CD4-positive, alpha-beta T cell treated with Interleukin-17A for 1 hour (primary cell): ENCODE measurements at regions not wholly inside any gene's neighbourhood (a gene's known extent, or its start where the extent isn't known, plus 50 kb on each side); places are given as distances from the start of the nearest gene placed in this dataset.

Experiments
- DNase-seq: peaks from one replicate; pipeline ENCODE4 v3.0.0-alpha.2; 2020

DNA sequence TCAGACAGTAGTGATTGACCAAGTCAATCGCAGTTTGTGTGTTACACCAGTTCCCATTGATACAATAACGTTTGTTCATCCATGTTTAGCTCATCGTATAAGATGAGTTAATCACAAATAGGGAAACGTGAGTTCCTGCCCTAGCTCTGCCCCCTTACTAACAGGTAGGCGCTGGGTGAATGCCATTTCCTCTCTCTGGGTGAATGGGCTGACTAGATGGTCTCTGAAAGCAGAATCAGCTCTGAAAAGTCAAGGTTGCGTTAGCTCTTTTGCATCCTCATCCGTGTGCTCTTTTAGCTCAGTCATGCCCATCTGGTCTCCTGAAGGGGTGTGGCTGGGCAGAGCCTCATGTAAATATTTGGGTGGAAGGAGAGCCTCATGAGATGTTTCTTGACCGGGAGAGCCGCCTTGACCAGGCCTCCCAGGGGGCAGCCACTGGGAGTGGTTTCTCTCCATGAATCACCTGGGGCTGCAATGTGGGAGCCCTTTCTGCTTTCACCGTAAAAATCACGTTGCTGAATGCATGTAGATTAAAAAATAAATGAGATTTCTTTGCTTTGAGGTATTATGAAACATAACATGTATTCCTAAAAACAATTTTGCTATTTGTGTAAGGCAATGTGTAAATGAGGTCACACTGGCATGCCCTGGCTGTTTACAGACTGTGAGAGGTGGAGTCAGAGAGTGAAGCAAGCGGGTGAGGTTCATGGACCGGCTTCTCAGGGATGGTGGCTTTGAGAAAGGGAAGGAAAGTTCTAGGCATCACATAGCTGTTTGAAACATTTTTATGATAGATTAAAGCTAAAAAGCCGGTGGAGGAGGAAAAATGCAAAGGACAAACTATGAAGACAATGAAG lies 108.4 kb upstream of the RASGRP1 start:
- peak; percentile 51 for DNase-seq

DNA sequence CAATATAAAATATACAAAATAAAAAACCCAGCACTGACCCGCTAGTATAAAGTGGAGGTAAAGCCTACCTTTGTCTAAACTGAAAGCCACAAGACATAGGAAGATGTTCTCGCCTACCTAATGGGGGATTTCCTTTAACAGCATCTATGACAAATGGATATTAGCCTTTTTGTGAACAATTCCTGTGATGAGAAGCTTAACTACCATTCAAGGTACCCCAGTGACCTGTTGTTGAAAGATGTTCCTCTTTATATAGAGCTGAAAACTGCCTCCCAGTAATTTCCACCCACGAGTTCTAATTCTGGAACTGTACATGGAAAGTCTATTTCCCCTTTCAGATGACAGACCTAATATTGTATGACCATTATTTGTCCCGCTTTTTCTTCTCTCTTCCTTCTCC lies 109.8 kb upstream of the RASGRP1 start:
- peak; percentile 60 for DNase-seq

DNA sequence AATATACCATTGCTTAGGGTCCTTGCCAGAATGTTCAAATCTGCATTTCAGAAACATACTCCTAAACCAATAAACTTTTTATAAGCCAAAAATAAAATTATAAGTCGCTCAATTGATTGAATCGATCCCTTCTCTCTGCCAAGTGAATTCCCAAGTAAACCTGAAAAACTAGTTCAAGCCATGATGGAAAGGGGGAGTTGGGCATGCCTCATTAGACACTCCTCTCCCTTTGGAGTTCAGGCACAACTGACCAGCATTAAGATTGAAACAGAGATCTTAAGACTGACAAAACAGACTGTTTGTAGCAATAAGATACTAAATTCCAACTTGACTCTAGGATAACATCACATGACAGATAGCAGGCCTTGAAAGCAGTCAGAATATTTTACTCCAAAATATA lies 113.7 kb upstream of the RASGRP1 start:
- DNase-seq: no peak

DNA sequence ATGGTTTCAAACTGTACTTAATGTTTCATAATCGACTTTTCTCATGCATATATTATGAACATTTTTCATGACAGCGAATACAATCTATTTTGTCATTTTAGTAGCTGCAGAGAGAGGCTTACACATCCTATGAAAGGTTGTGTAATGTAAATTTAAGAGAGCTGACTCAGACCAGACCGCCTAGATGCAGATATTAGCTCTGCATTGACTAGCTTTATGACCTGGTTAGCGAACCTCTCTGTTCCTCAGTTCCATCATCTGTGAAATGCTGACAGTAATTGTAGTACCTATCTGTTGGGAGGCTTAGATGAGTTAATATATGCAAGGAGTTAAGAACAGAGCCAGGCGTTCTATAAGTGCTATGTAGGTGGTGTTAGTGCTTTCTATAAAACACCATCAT lies 116.2 kb upstream of the RASGRP1 start:
- no peak for DNase-seq

DNA sequence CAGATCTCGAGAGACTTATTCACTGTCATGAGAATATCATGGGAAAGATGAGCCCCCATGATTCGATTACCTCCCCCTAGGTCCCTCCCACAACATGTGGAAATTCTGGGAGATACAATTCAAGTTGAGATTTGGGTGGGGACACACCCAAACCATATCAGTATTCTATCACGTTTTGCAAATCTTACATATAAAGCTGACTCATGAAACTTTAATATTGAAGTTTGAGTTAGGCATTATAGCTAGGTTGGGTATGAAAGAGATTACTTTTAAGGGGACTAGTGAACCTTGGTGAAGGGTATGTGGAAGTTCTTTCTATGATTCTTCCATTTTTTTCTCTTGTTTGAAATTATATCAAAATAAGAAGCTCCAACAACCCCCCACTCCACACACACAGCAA lies 117.7 kb upstream of the RASGRP1 start:
- DNase-seq: no peak

DNA sequence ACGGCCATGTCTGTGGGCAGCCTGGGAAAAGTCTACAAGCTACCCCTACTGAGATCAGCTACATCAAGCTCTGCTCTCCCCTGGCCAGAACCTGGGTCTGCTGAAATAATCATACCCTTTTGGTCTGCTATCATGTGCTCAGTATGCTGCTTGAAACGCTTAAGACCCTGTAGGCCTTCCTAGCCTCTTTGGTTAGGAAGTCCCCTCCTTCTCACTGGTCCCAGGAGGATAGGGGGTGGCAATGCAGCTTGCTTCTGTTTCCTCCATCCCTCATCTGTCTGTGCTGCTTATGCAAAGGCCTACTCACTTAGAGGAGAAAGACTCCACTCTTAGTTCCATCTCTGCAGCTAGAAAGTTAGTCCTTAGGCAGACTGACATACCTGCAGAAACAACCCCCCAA lies 118.2 kb upstream of the RASGRP1 start:
- DNase-seq: no peak

DNA sequence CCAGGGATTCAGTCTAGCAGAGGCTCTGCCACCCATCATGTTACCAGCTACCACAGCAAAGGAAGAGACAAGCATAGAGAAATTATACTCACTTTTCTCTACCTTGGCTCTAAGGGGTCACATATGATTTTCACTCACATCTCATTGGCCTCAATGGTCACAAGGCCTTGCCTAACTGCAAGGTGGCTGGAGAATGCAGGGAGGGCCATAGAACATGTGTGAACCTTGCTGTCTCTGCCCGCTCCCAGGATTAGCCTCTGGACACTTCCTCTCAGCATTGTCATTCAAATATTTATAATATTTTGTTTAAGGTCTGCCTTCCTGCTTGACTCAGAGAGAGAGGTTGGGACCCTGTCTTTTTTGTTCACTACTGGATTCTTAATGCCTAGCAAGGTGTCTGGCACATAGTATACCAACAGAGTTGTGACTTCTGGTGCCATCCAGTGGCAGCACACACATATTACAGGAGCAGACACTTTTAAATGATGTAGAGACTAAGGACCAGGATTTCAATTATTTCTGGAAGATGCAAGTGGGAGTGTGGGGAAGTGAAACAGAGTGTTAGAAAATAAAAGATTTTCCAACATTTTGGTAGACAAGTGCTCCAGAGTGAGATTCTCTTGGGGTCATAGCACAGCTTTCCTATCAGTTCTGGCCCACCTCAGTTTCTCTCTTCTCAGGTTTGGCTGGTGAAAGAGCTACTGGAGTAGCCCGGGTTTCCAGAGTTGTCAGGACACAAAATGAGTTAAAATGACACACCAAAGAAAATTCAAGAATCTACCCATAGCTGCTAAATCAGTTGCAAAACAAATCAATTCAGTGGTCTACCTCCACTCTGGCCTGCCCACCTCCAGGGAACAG lies 119.0 kb upstream of the RASGRP1 start:
- DNase-seq: peak; percentile 85

DNA sequence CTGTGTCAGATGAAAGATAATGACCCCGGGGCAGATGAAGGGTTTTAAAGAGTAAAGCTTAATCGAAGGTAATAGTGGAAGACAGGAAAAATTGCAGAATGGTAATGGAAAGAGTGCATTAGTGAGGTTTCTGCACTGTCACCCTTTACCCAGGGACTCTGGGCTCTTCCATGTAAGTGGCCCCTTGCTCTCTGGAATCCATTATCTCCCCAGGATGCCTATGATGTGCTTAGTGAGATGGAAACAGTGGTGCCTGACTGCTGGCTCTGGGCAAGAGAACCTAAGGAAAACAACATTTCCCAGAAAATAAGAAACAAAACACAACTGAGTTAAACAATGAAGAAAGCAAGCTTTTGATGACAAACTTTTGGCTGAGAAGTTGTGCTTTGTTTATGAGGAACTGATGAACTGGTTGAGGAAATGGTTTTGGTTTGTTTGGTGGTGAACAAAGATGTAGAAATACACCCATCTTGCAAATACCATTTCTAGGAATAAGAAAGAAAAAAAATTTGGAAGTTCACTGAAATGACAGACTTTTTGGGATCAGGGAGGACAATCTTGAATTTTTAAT lies 119.9 kb upstream of the RASGRP1 start:
- no peak for DNase-seq

DNA sequence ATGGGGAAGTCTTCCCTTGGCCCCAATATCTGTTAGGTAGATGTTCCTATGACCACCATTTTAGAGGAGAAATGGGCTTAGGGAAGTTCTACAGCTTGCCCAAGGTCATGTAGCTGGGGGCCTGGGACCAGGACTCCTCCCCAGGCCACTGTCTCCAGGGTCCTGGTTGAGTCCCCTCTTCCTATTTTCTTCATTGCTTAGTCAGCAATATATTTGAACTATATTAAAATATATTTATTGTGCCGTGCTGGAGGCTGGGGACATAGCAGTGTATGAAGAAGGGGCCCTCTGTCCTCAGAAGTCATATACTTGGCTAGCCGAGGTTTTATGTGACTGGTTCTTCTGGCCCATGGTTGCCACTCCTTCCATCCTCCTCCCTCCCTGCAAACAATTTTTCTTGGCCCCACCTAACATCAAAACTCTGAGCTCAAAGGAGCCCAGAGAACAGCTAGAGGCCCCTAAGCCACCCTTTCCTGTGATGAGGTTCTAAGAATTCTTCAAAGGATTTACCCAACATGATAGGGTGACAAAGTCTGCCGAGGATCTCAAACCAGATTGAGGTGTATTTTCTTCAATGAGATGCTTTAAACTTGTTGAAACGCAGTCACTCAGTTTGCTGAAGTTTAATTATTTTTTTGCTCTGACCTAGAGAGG lies 121.2 kb upstream of the RASGRP1 start:
- peak; percentile 79 for DNase-seq

DNA sequence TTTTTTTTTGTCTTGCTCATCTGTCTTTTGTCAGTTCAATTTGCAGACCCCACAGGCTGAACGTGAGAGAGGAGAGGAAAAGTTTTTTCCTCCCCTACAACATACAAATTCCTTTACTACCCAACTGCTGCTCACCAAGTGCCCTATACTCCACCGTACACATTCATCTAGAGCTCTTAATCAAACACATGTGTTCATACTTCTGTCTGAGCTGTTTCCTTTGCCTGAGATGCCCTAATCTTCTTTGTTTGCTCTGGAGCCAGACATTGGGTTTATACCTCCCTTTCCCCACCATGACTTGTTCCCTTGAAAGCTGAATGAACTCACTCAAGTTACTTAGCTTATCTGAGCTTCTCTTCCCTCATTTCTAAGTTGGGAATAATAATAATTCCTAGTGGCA lies 122.7 kb upstream of the RASGRP1 start:
- no peak for DNase-seq

DNA sequence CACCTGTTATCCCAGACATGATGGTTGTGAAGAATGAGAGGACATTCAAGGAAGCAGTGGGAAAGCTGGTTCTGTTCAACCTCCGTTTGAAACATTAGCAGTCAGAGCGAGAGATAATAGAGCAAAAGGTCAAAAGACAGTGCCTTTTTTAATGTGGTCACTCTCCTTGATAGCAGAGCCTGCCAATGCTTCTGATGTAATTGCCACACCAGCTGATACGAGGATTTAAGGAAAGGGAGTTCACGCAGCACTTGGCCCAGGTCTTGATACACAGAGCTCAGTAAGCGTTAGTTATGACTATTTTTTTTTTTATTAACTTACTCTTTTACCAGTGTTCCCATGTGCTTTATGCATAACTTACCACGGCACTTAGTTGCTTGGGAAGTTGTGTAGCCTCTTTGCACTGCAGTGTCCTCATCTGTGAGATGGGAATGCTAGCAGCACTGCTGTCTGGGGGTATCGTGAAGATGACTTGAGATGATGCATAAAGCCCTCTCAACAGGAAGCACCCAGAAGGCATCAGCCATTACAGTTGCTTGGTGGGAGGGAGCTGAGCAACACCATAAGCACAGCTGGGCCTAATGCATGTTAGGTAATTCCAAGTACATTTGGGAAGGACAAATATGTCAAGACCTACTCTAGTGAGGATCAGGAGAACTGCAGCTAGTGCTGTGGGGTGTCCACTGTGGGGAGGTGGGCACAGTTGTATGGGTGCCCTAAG lies 123.3 kb upstream of the RASGRP1 start:
- no peak for DNase-seq

DNA sequence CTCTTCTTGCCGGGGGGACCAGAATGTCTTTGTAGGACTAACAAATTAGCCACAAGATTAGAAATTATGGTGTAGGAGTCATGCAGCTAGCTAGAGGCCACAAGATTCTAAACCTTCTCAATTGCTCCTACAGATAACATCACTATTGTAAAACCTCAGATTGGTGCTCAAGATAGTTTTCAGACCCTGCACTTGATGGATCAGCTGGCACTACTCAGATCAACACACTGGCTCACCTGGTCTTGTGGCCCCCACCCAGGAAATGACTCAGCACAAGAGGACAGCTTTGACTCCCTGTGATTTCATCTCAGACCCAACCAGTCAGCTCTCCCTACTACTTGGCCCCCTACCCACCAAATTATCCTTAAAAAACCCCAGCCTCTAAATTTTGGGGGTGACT lies 124.1 kb upstream of the RASGRP1 start:
- DNase-seq: peak; percentile 76

DNA sequence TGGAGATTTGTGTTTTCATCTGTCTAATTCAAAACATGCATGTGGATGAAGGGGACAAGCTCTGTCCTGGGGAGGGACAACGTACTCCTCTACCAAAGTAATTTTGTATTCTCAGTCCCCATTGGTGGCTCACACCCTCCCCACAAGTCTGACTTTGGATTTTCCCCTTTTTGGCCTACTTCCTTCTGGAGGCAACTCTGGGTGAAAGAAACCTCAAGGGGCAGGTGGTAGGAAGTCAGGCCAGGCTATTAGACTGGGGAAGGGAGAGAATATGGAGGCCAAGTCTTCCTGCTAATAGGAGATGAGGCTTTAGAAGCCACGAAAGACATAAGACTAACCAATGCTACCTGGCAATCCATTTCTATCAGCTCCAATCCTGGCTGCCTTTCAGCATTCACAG lies 124.9 kb upstream of the RASGRP1 start:
- DNase-seq: no peak

DNA sequence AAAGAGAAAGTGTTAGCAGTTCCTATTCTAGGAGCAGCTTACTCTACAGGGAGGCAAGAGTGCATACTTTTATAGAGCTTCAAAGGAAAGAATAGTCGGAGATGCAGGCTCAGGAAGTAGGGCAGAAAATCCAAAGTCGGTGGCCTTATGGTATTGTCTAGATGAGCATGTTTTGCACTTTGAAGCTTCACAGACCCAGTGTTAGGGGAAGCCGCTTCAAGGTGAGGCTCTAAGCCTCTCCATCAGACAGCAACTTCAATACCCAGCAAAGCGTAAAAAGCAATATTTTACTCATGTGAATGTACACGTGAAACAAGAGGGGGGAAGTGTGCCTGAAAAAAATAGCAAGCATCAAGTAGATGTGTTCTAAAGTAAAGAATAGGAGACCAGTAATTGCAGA lies 125.6 kb upstream of the RASGRP1 start:
- DNase-seq: no peak

DNA sequence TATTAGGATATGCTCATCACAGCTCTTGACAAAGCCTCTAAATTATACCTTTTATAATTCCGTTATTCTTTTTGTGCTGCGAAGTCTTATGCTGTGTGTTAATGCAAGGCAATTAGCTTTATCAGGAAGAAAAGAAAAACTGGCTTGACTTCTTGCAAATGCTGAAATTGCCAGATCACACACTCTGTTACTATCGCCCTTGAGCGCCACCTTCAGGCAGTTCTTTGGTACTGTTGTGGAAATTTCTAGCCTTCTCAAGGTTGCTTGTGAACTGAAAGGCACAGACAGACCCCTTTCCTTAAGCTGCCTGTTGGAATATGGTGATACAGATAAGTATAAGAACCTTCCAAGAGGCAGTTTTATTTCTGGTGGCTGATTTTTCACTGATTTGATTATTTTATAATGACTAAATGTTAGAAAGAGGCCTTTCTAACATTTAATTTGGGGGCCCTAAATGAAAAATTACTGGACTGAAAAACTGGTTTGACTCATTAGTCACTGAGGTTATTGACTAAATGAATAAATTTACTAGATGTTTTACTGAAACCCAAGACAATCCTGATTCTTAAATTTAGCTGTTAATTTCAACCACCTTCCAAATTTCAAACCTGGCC lies 126.2 kb upstream of the RASGRP1 start:
- peak; percentile 88 for DNase-seq

DNA sequence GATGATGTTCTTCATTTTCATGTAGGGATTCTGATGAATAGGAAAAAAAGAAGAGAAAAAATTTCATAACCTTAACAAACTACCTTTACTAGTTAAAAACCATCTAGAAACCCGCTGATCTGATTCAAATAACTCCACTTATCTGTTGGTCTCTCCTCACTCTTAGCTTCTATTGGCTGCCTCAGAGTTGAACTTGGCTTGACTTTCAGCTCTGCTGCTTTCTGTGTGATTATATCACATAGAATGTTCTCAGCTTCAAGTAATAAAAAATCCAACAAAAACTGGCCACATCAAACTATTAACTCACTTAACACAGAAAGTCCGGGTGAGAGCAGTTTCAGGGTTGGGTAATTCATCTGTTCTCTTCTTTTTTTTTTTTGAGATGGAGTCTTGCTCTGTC lies 126.8 kb upstream of the RASGRP1 start:
- no peak for DNase-seq

DNA sequence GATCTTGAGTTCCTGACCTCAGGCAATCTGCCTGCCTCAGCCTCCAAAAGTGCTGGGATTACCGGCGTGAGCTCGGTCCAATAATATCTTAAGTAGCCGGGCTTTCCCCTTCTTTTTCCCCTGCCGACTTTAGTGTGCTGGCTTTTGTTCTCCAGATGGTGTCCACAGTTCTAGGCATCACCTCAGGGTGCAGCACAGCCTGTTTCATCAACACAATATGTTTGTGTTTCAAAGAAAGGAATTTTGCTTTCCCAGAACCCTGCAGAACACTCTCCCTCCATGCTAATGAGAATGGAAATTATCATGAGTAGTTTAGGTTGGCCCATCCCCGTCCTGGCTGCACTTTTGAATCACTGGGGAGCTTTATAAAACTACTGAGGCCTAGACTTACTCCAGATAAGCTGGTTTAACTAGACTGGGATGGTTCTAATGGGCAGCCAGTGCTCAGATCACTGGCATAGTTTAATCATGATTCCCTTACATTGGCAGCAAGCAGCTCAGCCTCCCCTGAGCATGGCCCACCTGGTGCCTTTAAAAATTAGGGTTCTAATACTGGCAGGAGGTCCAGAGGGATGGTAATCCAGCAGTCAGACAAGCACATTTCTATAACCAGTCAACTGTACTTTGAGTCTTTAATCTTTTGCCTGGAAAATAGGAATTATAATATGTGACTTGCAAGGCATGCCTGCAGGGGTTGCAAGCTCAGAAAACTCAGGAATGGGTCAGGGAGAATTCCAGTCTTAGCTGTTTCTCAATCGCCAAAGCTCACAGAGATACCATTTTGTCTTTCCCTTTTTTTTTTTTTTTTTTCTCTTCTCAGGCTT lies 127.6 kb upstream of the RASGRP1 start:
- DNase-seq: no peak

DNA sequence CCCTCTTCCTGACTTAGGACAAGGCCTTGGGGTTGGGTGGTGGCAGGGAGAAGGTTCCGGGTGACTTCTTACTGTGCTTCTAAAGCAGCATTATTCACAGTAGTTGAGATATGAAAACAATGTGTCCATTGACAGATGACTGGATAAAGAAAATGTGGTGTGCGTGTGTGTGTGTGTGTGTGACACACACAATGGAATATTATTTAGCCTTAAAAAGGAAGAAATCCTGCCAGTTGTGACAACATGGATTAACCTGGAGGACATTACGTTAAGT lies 128.1 kb upstream of the RASGRP1 start:
- DNase-seq: no peak

DNA sequence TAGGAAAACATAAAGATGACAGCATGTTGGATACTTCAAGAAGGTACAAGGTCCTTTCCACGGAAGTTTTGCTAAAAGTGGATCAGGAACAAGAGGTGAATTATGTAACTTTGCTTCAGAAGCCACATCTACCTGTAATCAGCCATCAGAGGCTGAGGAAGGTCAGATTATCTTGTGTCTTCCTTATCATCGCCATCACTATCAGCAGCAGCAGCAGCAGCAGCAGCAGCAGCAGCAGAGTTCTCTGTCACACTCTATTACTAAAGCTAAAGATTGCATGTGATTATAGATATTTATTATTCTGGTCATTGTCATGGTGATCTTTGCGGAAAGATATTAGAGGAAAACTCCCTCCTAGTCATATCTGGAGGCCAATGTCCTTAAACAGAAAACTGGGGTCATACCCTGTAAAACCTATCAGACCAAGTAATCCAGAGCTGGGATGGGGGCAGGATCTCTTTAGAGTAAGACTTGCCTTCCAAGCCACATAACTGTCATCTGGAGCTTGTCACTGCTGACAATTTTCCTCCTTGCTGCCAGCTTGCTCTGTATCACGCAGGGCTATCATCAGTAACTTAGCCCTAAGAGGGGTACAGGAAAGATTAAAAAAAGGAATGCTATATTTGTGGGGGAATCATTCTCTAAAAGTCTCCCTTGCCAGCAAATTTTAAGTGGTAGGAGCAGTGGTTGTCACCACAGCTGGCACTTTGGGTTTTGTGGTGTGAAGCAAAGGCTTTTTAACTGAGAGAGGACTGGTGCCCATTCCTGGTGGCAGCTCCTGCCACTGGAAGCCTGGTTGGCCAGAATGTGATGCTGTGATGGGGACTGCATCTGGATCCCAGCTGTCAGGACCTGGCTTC lies 130.9 kb upstream of the RASGRP1 start:
- no peak for DNase-seq

DNA sequence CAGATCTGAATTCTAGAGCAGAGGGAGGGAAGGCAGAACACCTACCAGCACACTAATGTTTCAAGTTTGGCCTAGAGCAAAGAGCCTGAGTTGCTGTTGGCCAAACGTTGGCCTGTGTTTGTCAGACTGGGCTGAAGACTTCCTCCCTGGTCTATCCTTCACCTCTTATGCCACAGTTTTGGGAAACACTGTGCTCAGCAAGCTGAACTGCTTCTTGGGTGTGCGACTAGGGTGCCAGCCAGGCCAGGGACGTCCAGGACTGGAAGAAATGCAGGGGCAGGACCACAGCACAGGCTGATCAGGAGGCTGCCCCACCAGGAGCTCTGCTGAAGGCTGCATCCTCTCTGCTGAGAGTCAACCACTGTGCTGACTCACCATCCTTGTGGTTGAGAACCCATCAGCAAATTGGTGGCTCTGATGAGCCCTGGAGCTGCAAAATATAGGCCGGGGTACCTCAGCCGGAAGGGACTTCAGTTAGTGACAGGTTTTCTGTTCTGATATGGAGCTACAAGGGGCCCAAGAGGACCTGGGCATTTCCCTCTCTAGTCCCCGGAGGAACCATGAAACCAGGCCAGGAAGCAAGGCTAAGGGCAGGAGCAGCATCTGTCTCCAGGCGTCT lies 131.6 kb upstream of the RASGRP1 start:
- DNase-seq: peak; percentile 72
